Calu3 (cell line): ENCODE measurements at regions not wholly inside any gene's neighbourhood (a gene's known extent, or its start where the extent isn't known, plus 50 kb on each side); places are given as distances from the start of the nearest gene placed in this dataset.

Experiments used
- BruUV-seq: library from RNA; stranded (reverse); fragments of 400-500 nt; replicated peaks from 2 replicates; lab custom pipeline; 2021; lab: Mats Ljungman, UMichigan
- CTCF ChIA-PET: fragments of 300-600 bp; sonication (Branson Sonifier 250); formaldehyde crosslinking; loops from one replicate; lab custom pipeline; 2022; ENCODE audit warnings: antibody characterized with exemption; lab: Charles Lee
- DNase-seq: peaks from one replicate; pipeline ENCODE4 v3.0.0; 2022
- H3K27ac Mint-ChIP-seq: one replicate; pipeline ENCODE4 v1.8.0; 2022; ENCODE audit warnings: mixed read lengths; ENCODE audit not compliant: unreplicated experiment
- H3K27me3 Mint-ChIP-seq: one replicate; pipeline ENCODE4 v1.8.0; 2022; ENCODE audit warnings: mixed read lengths; ENCODE audit not compliant: unreplicated experiment
- H3K36me3 Mint-ChIP-seq: one replicate; pipeline ENCODE4 v1.8.0; 2022; ENCODE audit warnings: mild to moderate bottlenecking, moderate library complexity, mixed read lengths; ENCODE audit not compliant: insufficient read depth, unreplicated experiment
- H3K4me1 Mint-ChIP-seq: one replicate; pipeline ENCODE4 v1.8.0; 2022; ENCODE audit warnings: mild to moderate bottlenecking, low read depth, mixed read lengths; ENCODE audit not compliant: unreplicated experiment
- H3K4me3 Mint-ChIP-seq: one replicate; pipeline ENCODE4 v1.8.0; 2022; ENCODE audit warnings: mild to moderate bottlenecking, low read depth, moderate library complexity, mixed read lengths; ENCODE audit not compliant: unreplicated experiment
- H3K9me3 Mint-ChIP-seq: one replicate; pipeline ENCODE4 v1.8.0; 2022; ENCODE audit warnings: low read depth, mixed read lengths; ENCODE audit not compliant: unreplicated experiment
- intact Hi-C: fragments of 100-400 bp; cut with micrococcal nuclease; formaldehyde crosslinking; loops from one replicate; pipeline ENCODE4 v1.10.0; 2022; ENCODE audit not compliant: unreplicated experiment
- TF ChIP-seq, protein P1 (sequence below): fragments of 200-600 bp; IDR thresholded peaks from one replicate; pipeline ENCODE4 v1.8.0; 2022; ENCODE audit warnings: antibody characterized with exemption; ENCODE audit not compliant: unreplicated experiment

DNA sequence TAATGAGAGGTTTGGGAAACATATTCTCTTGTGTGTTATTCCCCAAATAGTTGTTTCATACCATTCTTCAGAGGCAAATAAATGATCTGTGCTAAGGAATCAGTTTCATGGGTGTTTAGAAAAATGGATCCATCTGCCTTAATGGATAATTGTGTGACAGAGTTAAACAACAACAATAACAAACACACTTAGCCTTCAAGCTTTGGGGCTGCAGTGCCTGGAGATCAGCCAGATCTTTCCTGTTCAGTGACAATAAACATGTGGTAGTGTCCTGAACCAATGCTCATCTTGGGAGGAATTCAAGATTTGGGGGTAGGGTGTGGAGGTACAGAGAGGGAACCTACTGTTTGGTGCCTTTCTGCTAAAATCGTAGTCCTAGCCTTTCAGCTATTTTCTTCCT, 93.7 kb upstream of the PRICKLE1 start:
- H3K4me3 Mint-ChIP-seq = no peak overlapping the region
- peaks cover 2% of the 10 kb centered on the region for H3K9me3 Mint-ChIP-seq
- no peaks in the 10 kb centered on the region for H3K27me3 Mint-ChIP-seq
- CTCF ChIA-PET = no interaction called here
- no peak for DNase-seq
- no peak overlapping the region for H3K27ac Mint-ChIP-seq
- intact Hi-C loops = no loop called here
- TF ChIP-seq, protein P1, sequence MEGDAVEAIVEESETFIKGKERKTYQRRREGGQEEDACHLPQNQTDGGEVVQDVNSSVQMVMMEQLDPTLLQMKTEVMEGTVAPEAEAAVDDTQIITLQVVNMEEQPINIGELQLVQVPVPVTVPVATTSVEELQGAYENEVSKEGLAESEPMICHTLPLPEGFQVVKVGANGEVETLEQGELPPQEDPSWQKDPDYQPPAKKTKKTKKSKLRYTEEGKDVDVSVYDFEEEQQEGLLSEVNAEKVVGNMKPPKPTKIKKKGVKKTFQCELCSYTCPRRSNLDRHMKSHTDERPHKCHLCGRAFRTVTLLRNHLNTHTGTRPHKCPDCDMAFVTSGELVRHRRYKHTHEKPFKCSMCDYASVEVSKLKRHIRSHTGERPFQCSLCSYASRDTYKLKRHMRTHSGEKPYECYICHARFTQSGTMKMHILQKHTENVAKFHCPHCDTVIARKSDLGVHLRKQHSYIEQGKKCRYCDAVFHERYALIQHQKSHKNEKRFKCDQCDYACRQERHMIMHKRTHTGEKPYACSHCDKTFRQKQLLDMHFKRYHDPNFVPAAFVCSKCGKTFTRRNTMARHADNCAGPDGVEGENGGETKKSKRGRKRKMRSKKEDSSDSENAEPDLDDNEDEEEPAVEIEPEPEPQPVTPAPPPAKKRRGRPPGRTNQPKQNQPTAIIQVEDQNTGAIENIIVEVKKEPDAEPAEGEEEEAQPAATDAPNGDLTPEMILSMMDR = no peak
- H3K4me1 Mint-ChIP-seq = no peaks in the 10 kb centered on the region
- BruUV-seq = no TSS peak
- H3K36me3 Mint-ChIP-seq = no peaks in the 10 kb centered on the region

DNA sequence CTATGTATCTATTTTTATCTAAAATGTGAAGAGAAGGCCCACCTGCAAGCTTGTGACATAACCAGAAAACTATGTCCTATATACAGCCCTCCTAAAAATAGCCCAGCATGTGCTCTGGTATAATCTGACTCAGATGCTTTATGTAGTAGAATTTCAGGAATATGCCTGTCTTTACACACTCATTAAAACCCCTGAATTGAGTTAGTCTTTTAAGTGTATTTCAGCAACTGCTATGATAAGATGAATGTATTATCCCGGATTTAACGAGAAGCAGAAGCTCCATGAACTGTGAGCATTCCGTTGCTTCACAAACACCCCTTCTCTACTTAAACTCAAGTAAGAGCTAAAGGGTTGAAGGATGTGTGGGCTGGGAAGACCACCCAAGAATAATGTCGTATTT, 89.9 kb upstream of the PRICKLE1 start:
- DNase-seq = no peak
- no peak overlapping the region for H3K27ac Mint-ChIP-seq
- H3K4me1 Mint-ChIP-seq = no peaks in the 10 kb centered on the region
- CTCF ChIA-PET = no interaction called here
- no peaks in the 10 kb centered on the region for H3K27me3 Mint-ChIP-seq
- no peak overlapping the region for H3K4me3 Mint-ChIP-seq
- intact Hi-C loops = no loop called here
- H3K9me3 Mint-ChIP-seq = peaks cover 4% of the 10 kb centered on the region
- H3K36me3 Mint-ChIP-seq = no peaks in the 10 kb centered on the region
- no TSS peak for BruUV-seq
- TF ChIP-seq, protein P1 = no peak

DNA sequence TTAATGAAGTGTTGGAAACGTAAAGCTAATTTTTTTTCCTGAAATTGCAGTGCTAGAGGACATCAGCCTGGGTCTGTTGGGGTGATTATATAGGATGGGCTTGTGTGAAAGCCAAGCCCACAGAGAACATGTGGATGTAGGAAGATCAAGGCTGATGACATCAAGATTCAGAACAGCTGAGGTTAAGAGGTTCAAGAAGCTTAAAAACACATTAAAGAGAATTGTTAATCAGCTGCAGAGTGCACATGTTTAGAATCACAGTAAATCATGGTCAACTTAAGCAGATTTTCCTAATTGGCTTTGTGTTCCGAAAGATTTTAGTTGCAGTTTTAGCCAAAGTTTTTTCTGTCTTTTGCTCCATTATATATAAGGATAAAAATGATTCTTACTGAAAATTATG, 87.9 kb upstream of the PRICKLE1 start:
- H3K36me3 Mint-ChIP-seq = no peaks in the 10 kb centered on the region
- no peaks in the 10 kb centered on the region for H3K4me1 Mint-ChIP-seq
- no peak for DNase-seq
- CTCF ChIA-PET = no interaction called here
- no peaks in the 10 kb centered on the region for H3K27me3 Mint-ChIP-seq
- no TSS peak for BruUV-seq
- TF ChIP-seq, protein P1 = no peak
- no peak overlapping the region for H3K27ac Mint-ChIP-seq
- H3K4me3 Mint-ChIP-seq = no peak overlapping the region
- intact Hi-C loops = no loop called here
- peaks cover 9% of the 10 kb centered on the region for H3K9me3 Mint-ChIP-seq

DNA sequence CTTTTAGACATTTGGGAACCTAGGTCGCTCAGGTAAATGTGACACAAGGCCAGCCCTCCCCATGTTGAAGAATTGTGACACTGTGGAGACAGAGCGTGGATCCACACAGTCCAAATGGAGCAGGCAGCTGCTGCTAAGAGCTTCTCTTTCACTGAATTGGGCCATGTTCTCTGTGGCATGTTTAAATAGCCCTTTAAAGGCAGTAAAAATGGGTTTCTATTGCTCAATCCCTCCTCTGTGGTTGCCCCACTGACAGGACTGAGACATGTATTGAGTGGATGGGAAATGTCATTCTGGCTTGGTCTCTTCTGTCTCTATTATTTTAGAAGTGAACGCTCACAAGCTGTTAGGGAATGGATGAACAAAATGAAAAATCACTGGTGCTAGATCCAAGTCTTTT, 84.0 kb upstream of the PRICKLE1 start:
- TF ChIP-seq, protein P1 = no peak
- DNase-seq = no peak
- H3K4me1 Mint-ChIP-seq = no peaks in the 10 kb centered on the region
- CTCF ChIA-PET = no interaction called here
- intact Hi-C loops = no loop called here
- BruUV-seq = no TSS peak
- peaks cover 9% of the 10 kb centered on the region for H3K9me3 Mint-ChIP-seq
- H3K27ac Mint-ChIP-seq = no peak overlapping the region
- no peak overlapping the region for H3K4me3 Mint-ChIP-seq
- H3K36me3 Mint-ChIP-seq = no peaks in the 10 kb centered on the region
- H3K27me3 Mint-ChIP-seq = no peaks in the 10 kb centered on the region
